Dedifferentiated amniotic fluid mesenchymal stem cell (primary cell): ENCODE measurements at regions not wholly inside any gene's neighbourhood (a gene's known extent, or its start where the extent isn't known, plus 50 kb on each side); places are given as distances from the start of the nearest gene placed in this dataset.
"Not testable (repeated sequence)": the region's sequence is repeated elsewhere in the genome, so short reads cannot be mapped to it uniquely, and the experiment has no call there.

Source experiments
- DNase-seq: peaks from one replicate; pipeline ENCODE4 v3.0.0-alpha.2; 2016; ENCODE audit errors: extremely low spot score

GRCh38 chr16:75924397-75924796 lies 198.1 kb upstream of the CPHXL start:
- DNase-seq: no peak

GRCh38 chr16:75927810-75928209 lies 201.5 kb upstream of the CPHXL start:
- DNase-seq: no peak

GRCh38 chr16:75928295-75928694 lies 202.0 kb upstream of the CPHXL start:
- DNase-seq: no peak

- DNase-seq: no peak
These were observed 202.8 kb upstream of the CPHXL start for GRCh38 chr16:75929046-75929445.

- no peak for DNase-seq
These were observed 204.8 kb upstream of the CPHXL start for GRCh38 chr16:75931043-75931442.

GRCh38 chr16:75931970-75932369 lies 205.7 kb upstream of the CPHXL start:
- no peak for DNase-seq

GRCh38 chr16:75938818-75939217 lies 212.5 kb upstream of the CPHXL start:
- no peak for DNase-seq

- no peak for DNase-seq
These were observed 216.1 kb upstream of the CPHXL start for GRCh38 chr16:75942351-75942750.

GRCh38 chr16:75942936-75943335 lies 216.6 kb upstream of the CPHXL start:
- DNase-seq: no peak

- no peak for DNase-seq
These were observed 217.6 kb upstream of the CPHXL start for GRCh38 chr16:75943705-75944514.

- DNase-seq: no peak
These were observed 219.7 kb upstream of the CPHXL start for GRCh38 chr16:75945916-75946457.

GRCh38 chr16:75947626-75948239 lies 221.4 kb upstream of the CPHXL start:
- no peak for DNase-seq

- no peak for DNase-seq
These were observed 222.2 kb upstream of the CPHXL start for GRCh38 chr16:75948441-75948840.

GRCh38 chr16:75948886-75949285 lies 222.6 kb upstream of the CPHXL start:
- DNase-seq: no peak

GRCh38 chr16:75952124-75952523 lies 225.8 kb upstream of the CPHXL start:
- DNase-seq: no peak

GRCh38 chr16:75957870-75958269 lies 231.6 kb upstream of the CPHXL start:
- no peak for DNase-seq

- DNase-seq: no peak
These were observed 239.4 kb upstream of the CPHXL start for GRCh38 chr16:75965504-75966374.

GRCh38 chr16:75969120-75969519 lies 242.8 kb upstream of the CPHXL start:
- not testable (repeated sequence) for DNase-seq

- no peak for DNase-seq
These were observed 245.0 kb upstream of the CPHXL start for GRCh38 chr16:75971334-75971733.

GRCh38 chr16:75983296-75983695 lies 257.0 kb upstream of the CPHXL start:
- no peak for DNase-seq

- no peak for DNase-seq
These were observed 257.6 kb upstream of the CPHXL start for GRCh38 chr16:75983741-75984381.

- DNase-seq: no peak
These were observed 261.0 kb upstream of the CPHXL start for GRCh38 chr16:75987323-75987722.
